K562 (cell line): ENCODE measurements at regions not wholly inside any gene's neighbourhood (a gene's known extent, or its start where the extent isn't known, plus 50 kb on each side); places are given as distances from the start of the nearest gene placed in this dataset.

Source experiments
- ATAC-seq: fragments of 200-7000 bp; cut with Tn5 transposase; 3 replicates; pipeline ENCODE4 v1.9.1; 2020; ENCODE audit warnings: moderate library complexity
- BruUV-seq: library from RNA; stranded (reverse); fragments of 400-500 nt; replicated peaks from 2 replicates; lab custom pipeline; 2021; lab: Mats Ljungman, UMichigan
- CTCF ChIA-PET: fragments of 300-600 bp; formaldehyde crosslinking; extraction: SDS; loops from one replicate; lab custom pipeline; 2021; ENCODE audit warnings: low intra/inter-chr PET ratio; lab: Yijun Ruan, JAX
- POLR2A ChIA-PET: fragments of 300-600, 350-650 bp; sonication (Branson Sonifier 250); formaldehyde crosslinking; extraction: SDS; loops from one replicate; lab custom pipeline; 2021; ENCODE audit warnings: antibody characterized with exemption, inconsistent platforms; lab: Yijun Ruan, JAX
- DNase-seq, 4 experiments: peaks; one replicate each; pipeline versions ENCODE4 v3.0.0 to v3.0.0-alpha.2; 2011 to 2018; ENCODE audit warnings: low spot score in 3 of 4, mixed read lengths in 3 of 4; ENCODE audit errors: extremely low read depth in 1 of 4
- FAIRE-seq: peaks from 2 replicates; lab custom pipeline; 2011; peaks lifted over from hg19 to GRCh38; lab: Jason Lieb, UNC
- H2AFZ ChIP-seq: 2 replicates; pipeline ENCODE4 v1.6.0; 2011; ENCODE audit warnings: low read depth, low read length, control low read depth, inconsistent platforms
- H3K27ac ChIP-seq: fragments of 200-600 bp; 3 replicates; pipeline ENCODE4 v1.8.0; 2011; ENCODE audit warnings: low read depth, mild to moderate bottlenecking, control low read depth, inconsistent platforms, low read length, moderate library complexity, mixed read lengths; ENCODE audit errors: extremely low read depth
- H3K27me3 ChIP-seq, 2 experiments: fragments of 300-600 bp in 1 of 2; 2 replicates in 1 of 2; 3 replicates in 1 of 2; pipeline versions ENCODE4 v1.6.0 to v1.8.0; 2011; ENCODE audit warnings: inconsistent platforms in 2 of 2, low read length in 2 of 2, mild to moderate bottlenecking in 1 of 2, mixed read lengths in 1 of 2, moderate library complexity in 1 of 2; ENCODE audit not compliant: control insufficient read depth in 2 of 2, insufficient read depth in 2 of 2
- H3K36me3 ChIP-seq: fragments of 300-600 bp; 3 replicates; pipeline ENCODE4 v1.8.0; 2011; ENCODE audit warnings: mild to moderate bottlenecking, low read length, inconsistent platforms; ENCODE audit not compliant: control insufficient read depth, insufficient read depth
- H3K4me1 ChIP-seq, 2 experiments: fragments of 200-600 bp in 1 of 2; replicated peaks in 1 of 2; 2 replicates in 1 of 2; 3 replicates in 1 of 2; pipeline versions ENCODE4 v1.5.1 to v1.8.0; 2011; ENCODE audit warnings: inconsistent platforms in 2 of 2, low read length in 2 of 2, mild to moderate bottlenecking in 1 of 2, mixed read lengths in 1 of 2, moderate library complexity in 1 of 2; ENCODE audit not compliant: control insufficient read depth in 2 of 2, insufficient read depth in 2 of 2
- H3K4me2 ChIP-seq: 2 replicates; pipeline ENCODE4 v1.6.1; 2011; ENCODE audit warnings: low read length, control low read depth, inconsistent platforms, mixed read lengths; ENCODE audit not compliant: insufficient read depth
- H3K4me3 ChIP-seq: fragments of 200-600 bp; sonication (generic), shearing (Covaris generic); 2 replicates; pipeline ENCODE4 v1.5.1; 2016; ENCODE audit warnings: control low read depth, inconsistent platforms
- H3K79me2 ChIP-seq: fragments of 200-600 bp; 3 replicates; pipeline ENCODE4 v1.8.0; 2011; ENCODE audit warnings: low read length, inconsistent platforms; ENCODE audit not compliant: control insufficient read depth, insufficient read depth
- H3K9ac ChIP-seq, 2 experiments: 2 replicates each; pipeline versions ENCODE4 v1.6.0 to v1.6.1; 2011; ENCODE audit warnings: low read depth in 2 of 2, low read length in 2 of 2, control low read depth in 1 of 2, inconsistent platforms in 1 of 2, mild to moderate bottlenecking in 1 of 2, mixed read lengths in 1 of 2; ENCODE audit not compliant: insufficient read depth in 1 of 2
- H3K9me1 ChIP-seq: one replicate; pipeline ENCODE4 v1.6.0; 2011; ENCODE audit warnings: inconsistent platforms, mild to moderate bottlenecking, low read length, moderate library complexity; ENCODE audit not compliant: control insufficient read depth, insufficient read depth
- H3K9me3 ChIP-seq: replicated peaks from 2 replicates; pipeline ENCODE4 v1.5.1; 2011; ENCODE audit warnings: low read depth, low read length, inconsistent platforms; ENCODE audit not compliant: control insufficient read depth, insufficient read depth
- H4K20me1 ChIP-seq: replicated peaks from 2 replicates; pipeline ENCODE4 v1.6.1; 2011; ENCODE audit warnings: low read length, inconsistent platforms, mixed read lengths; ENCODE audit not compliant: control insufficient read depth, insufficient read depth
- ETS1 ChIP-seq: conservative IDR thresholded peaks from 2 replicates; pipeline ENCODE4 v1.6.1; 2011; ENCODE audit warnings: low read depth, mild to moderate bottlenecking, low read length; ENCODE audit not compliant: control insufficient read depth
- GABPA ChIP-seq: fragments of 200-800 bp; sonication (Bioruptor generic); conservative IDR thresholded peaks from 2 replicates; pipeline ENCODE4 v1.6.1; 2016; ENCODE audit warnings: low read depth, missing genetic modification characterization, missing compliant biosample characterization
- GATAD2B ChIP-seq: fragments of 450-650 bp; IDR thresholded peaks from 2 replicates; pipeline ENCODE4 v1.6.1; 2017; ENCODE audit warnings: mild to moderate bottlenecking, borderline replicate concordance
- HNRNPUL1 ChIP-seq: fragments of 200-400 bp; formaldehyde crosslinking; IDR thresholded peaks from 2 replicates; pipeline ENCODE4 v1.6.1; 2017; ENCODE audit warnings: low read length
- MAFF ChIP-seq: IDR thresholded peaks from 2 replicates; pipeline ENCODE4 v1.6.1; 2012; ENCODE audit warnings: low read length, improper control_type of control experiment
- MED1 ChIP-seq: sonication (generic); formaldehyde crosslinking; IDR thresholded peaks from 2 replicates; pipeline ENCODE4 v1.8.1; 2023; ENCODE audit warnings: missing genetic modification reagents, borderline replicate concordance
- MEIS2 ChIP-seq: fragments of 450-650 bp; IDR thresholded peaks from 2 replicates; pipeline ENCODE4 v1.6.1; 2014; ENCODE audit warnings: mild to moderate bottlenecking; ENCODE audit not compliant: partially characterized antibody
- NFE2L1 ChIP-seq: fragments of 450-650 bp; IDR thresholded peaks from 2 replicates; pipeline ENCODE4 v1.6.1; 2016; ENCODE audit warnings: missing genetic modification characterization, low read depth, mild to moderate bottlenecking, missing compliant biosample characterization, moderate library complexity, borderline replicate concordance
- POLR3G ChIP-seq: IDR thresholded peaks from 2 replicates; pipeline ENCODE4 v1.6.1; 2011; ENCODE audit not compliant: insufficient read length, insufficient replicate concordance; ENCODE audit errors: extremely low read depth
- PPARD ChIP-seq: fragments of 250-450 bp; sonication (Bioruptor Pico); IDR thresholded peaks from 2 replicates; pipeline ENCODE4 v1.8.0; 2022; ENCODE audit warnings: inconsistent platforms, mild to moderate bottlenecking, moderate library complexity
- XRCC3 ChIP-seq: fragments of 450-650 bp; IDR thresholded peaks from 2 replicates; pipeline ENCODE4 v1.6.1; 2017; ENCODE audit warnings: mild to moderate bottlenecking, moderate library complexity
- ZNF121 ChIP-seq: sonication (generic); formaldehyde crosslinking; conservative IDR thresholded peaks from 2 replicates; pipeline ENCODE4 v1.8.0; 2022; ENCODE audit warnings: missing genetic modification reagents
- ZNF146 ChIP-seq: IDR thresholded peaks from one replicate; pipeline ENCODE4 v1.6.1; 2018; ENCODE audit warnings: missing compliant biosample characterization; ENCODE audit not compliant: unreplicated experiment
- ZNF551 ChIP-seq: fragments of 250-450 bp; sonication (Bioruptor Pico); IDR thresholded peaks from 2 replicates; pipeline ENCODE4 v1.5.0; 2021; ENCODE audit warnings: mild to moderate bottlenecking, moderate library complexity
- ZNF830 ChIP-seq: fragments of 250-450 bp; sonication (Bioruptor Pico); IDR thresholded peaks from 2 replicates; pipeline ENCODE4 v1.5.0; 2021; ENCODE audit warnings: mild to moderate bottlenecking
- WGBS: fragments of 100-300 bp; shearing (Covaris generic); methylation state at CpG from one replicate; pipeline ENCODE4 v1.1.6; 2016; ENCODE audit warnings: low coverage, mixed read lengths; ENCODE audit not compliant: insufficient coverage; ENCODE audit errors: missing lambda C conversion rate; 5-methylcytosine and 5-hydroxymethylcytosine counted together
- in situ Hi-C: fragments of 300-500 bp; cut with MboI; formaldehyde crosslinking; loops from 4 replicates; pipeline ENCODE4 v1.15.0; 2018; ENCODE audit warnings: inconsistent platforms, mixed read lengths
- intact Hi-C: fragments of 100-400 bp; cut with micrococcal nuclease; formaldehyde crosslinking; loops from 2 replicates; pipeline ENCODE4 v1.14.2; 2022
- TF ChIP-seq, protein P1 (sequence below): IDR thresholded peaks from 3 replicates; pipeline ENCODE4 v1.6.1; 2011; ENCODE audit warnings: borderline replicate concordance, mild to moderate bottlenecking; ENCODE audit not compliant: insufficient read length, insufficient read depth

GRCh38 chr2:199677881-199678280 is 173.1 kb downstream of the FTCDNL1 start:
- in situ Hi-C loops, result no loop called here
- FAIRE-seq, result no peak

GRCh38 chr2:199668645-199669044 is 182.3 kb downstream of the FTCDNL1 start:
- no peaks in the 10 kb centered on the region for H3K36me3 ChIP-seq
- no peak overlapping the region for H2AFZ ChIP-seq
- TF ChIP-seq MEIS2 (no peak), HNRNPUL1 (no peak), XRCC3 (no peak), PPARD (CRISPR knock-in tag) (no peak), GABPA (no peak), ZNF830 (no peak), ETS1 (no peak), POLR3G (no peak), MED1 (CRISPR knock-in tag) (no peak), GATAD2B (no peak), ZNF146 (CRISPR knock-in tag) (no peak), ZNF121 (CRISPR knock-in tag) (no peak)
- H3K9me1 ChIP-seq, result no peaks in the 10 kb centered on the region
- CTCF ChIA-PET, result no interaction called here
- H4K20me1 ChIP-seq, result no peaks in the 10 kb centered on the region
- DNase-seq, result no peak
- H3K9me3 ChIP-seq, result no peaks in the 10 kb centered on the region
- no peak overlapping the region for H3K9ac ChIP-seq
- 7% methylated on average over 3 of the region's 3 CpGs for WGBS
- no peak for FAIRE-seq
- intact Hi-C loops (no loop called here), in situ Hi-C loops (no loop called here)
- H3K79me2 ChIP-seq, result no peaks in the 10 kb centered on the region
- no peak for ATAC-seq
- H3K27me3 ChIP-seq, result no peaks in the 10 kb centered on the region
- POLR2A ChIA-PET, result no interaction called here
- no peak overlapping the region for H3K4me2 ChIP-seq
- H3K4me1 ChIP-seq, result no peaks in the 10 kb centered on the region
- H3K4me3 ChIP-seq, result no peak overlapping the region
- no peak overlapping the region for H3K27ac ChIP-seq
- BruUV-seq, result no TSS peak

More at GRCh38 chr2:199677881-199678280, 173.1 kb downstream of the FTCDNL1 start:
- Histone ChIP-seq H2AFZ (no peak overlapping the region), H3K36me3 (no peaks in the 10 kb centered on the region), H3K4me3 (no peak overlapping the region), H3K9ac (no peak overlapping the region), H4K20me1 (no peaks in the 10 kb centered on the region), H3K4me2 (no peak overlapping the region), H3K27ac (no peak overlapping the region), H3K4me1 (no peaks in the 10 kb centered on the region), H3K9me3 (no peaks in the 10 kb centered on the region), H3K79me2 (no peaks in the 10 kb centered on the region), H3K27me3 (no peaks in the 10 kb centered on the region), H3K9me1 (no peaks in the 10 kb centered on the region)
- ATAC-seq, result no peak
- no peak for DNase-seq
- ChIA-PET POLR2A (no interaction called here), CTCF (no interaction called here)
- TF ChIP-seq MAFF (no peak), ZNF551 (CRISPR knock-in tag) (no peak), NFE2L1 (tag) (no peak)
- TF ChIP-seq, protein P1, sequence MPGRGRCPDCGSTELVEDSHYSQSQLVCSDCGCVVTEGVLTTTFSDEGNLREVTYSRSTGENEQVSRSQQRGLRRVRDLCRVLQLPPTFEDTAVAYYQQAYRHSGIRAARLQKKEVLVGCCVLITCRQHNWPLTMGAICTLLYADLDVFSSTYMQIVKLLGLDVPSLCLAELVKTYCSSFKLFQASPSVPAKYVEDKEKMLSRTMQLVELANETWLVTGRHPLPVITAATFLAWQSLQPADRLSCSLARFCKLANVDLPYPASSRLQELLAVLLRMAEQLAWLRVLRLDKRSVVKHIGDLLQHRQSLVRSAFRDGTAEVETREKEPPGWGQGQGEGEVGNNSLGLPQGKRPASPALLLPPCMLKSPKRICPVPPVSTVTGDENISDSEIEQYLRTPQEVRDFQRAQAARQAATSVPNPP, result no peak
- 4% methylated on average over 4 of the region's 4 CpGs for WGBS
- no TSS peak for BruUV-seq
- intact Hi-C loops, result no loop called here
